Panc1 (cell line): ENCODE measurements at regions not wholly inside any gene's neighbourhood (a gene's known extent, or its start where the extent isn't known, plus 50 kb on each side); places are given as distances from the start of the nearest gene placed in this dataset.

Experiments
- ATAC-seq: fragments of 200-7000 bp; cut with Tn5 transposase; 2 replicates; pipeline ENCODE4 v1.9.1; 2020; ENCODE audit warnings: mild to moderate bottlenecking, moderate library complexity
- BruUV-seq: library from RNA; stranded (reverse); fragments of 400-500 nt; replicated peaks from 2 replicates; lab custom pipeline; 2021; lab: Mats Ljungman, UMichigan
- CTCF ChIA-PET: fragments of 300-600 bp; sonication (Branson Sonifier 250); formaldehyde crosslinking; loops from one replicate; lab custom pipeline; 2022; ENCODE audit warnings: antibody characterized with exemption; lab: Charles Lee
- POLR2A ChIA-PET: fragments of 300-600 bp; sonication (Branson Sonifier 250); formaldehyde crosslinking; loops from one replicate; lab custom pipeline; 2022; ENCODE audit warnings: antibody characterized with exemption; lab: Charles Lee
- DNase-seq: peaks from one replicate; pipeline ENCODE4 v3.0.0-alpha.2; 2010; ENCODE audit warnings: low read depth, low spot score
- H3K27ac ChIP-seq: 2 replicates; pipeline ENCODE4 v1.5.1; 2011; ENCODE audit warnings: mild to moderate bottlenecking, low read length, inconsistent platforms
- H3K27me3 ChIP-seq: fragments of 200-500 bp; sonication (Bioruptor generic); 2 replicates; pipeline ENCODE4 v1.6.0; 2014; ENCODE audit warnings: low read length, inconsistent platforms; ENCODE audit not compliant: control insufficient read depth, insufficient read depth
- H3K36me3 ChIP-seq: fragments of 200-500 bp; sonication (Bioruptor generic); 2 replicates; pipeline ENCODE4 v1.5.1; 2014; ENCODE audit warnings: inconsistent platforms, mild to moderate bottlenecking, low read length, moderate library complexity; ENCODE audit not compliant: control insufficient read depth, insufficient read depth
- H3K4me1 ChIP-seq: 2 replicates; pipeline ENCODE4 v1.5.1; 2011; ENCODE audit warnings: inconsistent platforms, mild to moderate bottlenecking, low read length, moderate library complexity; ENCODE audit not compliant: control insufficient read depth, insufficient read depth
- H3K4me3 ChIP-seq, 2 experiments: 2 replicates each; pipeline ENCODE4 v1.5.1; 2011 to 2012; ENCODE audit warnings: low read depth in 2 of 2, low read length in 2 of 2, mild to moderate bottlenecking in 2 of 2, inconsistent platforms in 1 of 2, moderate library complexity in 1 of 2
- H3K9me3 ChIP-seq: fragments of 200-500 bp; sonication (Bioruptor generic); 2 replicates; pipeline ENCODE4 v1.5.1; 2014; ENCODE audit warnings: low read depth, mild to moderate bottlenecking, inconsistent platforms, low read length, moderate library complexity; ENCODE audit not compliant: control insufficient read depth, insufficient read depth
- CTCF ChIP-seq: fragments of 450-650 bp; IDR thresholded peaks from 2 replicates; pipeline ENCODE4 v1.5.1; 2017; ENCODE audit warnings: mild to moderate bottlenecking
- POLR2AphosphoS5 ChIP-seq: IDR thresholded peaks from 2 replicates; pipeline ENCODE4 v1.6.1; 2012; ENCODE audit warnings: mild to moderate bottlenecking, low read depth, low read length, moderate library complexity
- REST ChIP-seq, 2 experiments: IDR thresholded peaks; 2 replicates each; pipeline ENCODE4 v1.6.1; 2011 to 2012; ENCODE audit warnings: low read depth in 2 of 2, control low read depth in 1 of 2, low read length in 1 of 2, mild to moderate bottlenecking in 1 of 2, moderate library complexity in 1 of 2; ENCODE audit not compliant: insufficient read depth in 1 of 2
- SIN3A ChIP-seq: IDR thresholded peaks from 2 replicates; pipeline ENCODE4 v1.6.1; 2012; ENCODE audit warnings: low read depth, mild to moderate bottlenecking, low read length, moderate library complexity, borderline replicate concordance; ENCODE audit not compliant: insufficient read depth
- TCF7L2 ChIP-seq: IDR thresholded peaks from 2 replicates; pipeline ENCODE4 v1.6.1; 2011; ENCODE audit warnings: mild to moderate bottlenecking, low read depth, low read length, inconsistent platforms
- in situ Hi-C: cut with HindIII; loops from 2 replicates; pipeline ENCODE4 v1.10.0; 2016; ENCODE audit warnings: low sequenced_read_pairs, low pct_unique_long_range_greater_than_20kb
- intact Hi-C: fragments of 100-400 bp; cut with micrococcal nuclease; formaldehyde crosslinking; loops from one replicate; pipeline ENCODE4 v1.10.0; 2022; ENCODE audit not compliant: unreplicated experiment

GRCh38 chr17:33444731-33445130, 151.6 kb upstream of the ASIC2 start:
- ChIA-PET POLR2A (no interaction called here), CTCF (no interaction called here)
- no peaks in the 10 kb centered on the region for H3K4me1 ChIP-seq
- intact Hi-C loops (no loop called here), in situ Hi-C loops (no loop called here)
- no TSS peak for BruUV-seq
- H3K27ac ChIP-seq = no peak overlapping the region
- H3K4me3 ChIP-seq = no peak overlapping the region
- H3K27me3 ChIP-seq = no peaks in the 10 kb centered on the region
- ATAC-seq = no peak
- DNase-seq = no peak
- H3K36me3 ChIP-seq = no peaks in the 10 kb centered on the region
- no peak for TF ChIP-seq SIN3A
- TF ChIP-seq TCF7L2 = no peak
- TF ChIP-seq CTCF = no peak
- TF ChIP-seq POLR2AphosphoS5 = no peak
- TF ChIP-seq REST (IDR thresholded peaks at IDR 0.05; ENCODE audit: insufficient read depth in 1 of 2, low read depth in 2 of 2, low read length in 1 of 2) = no peak
- H3K9me3 ChIP-seq = no peaks in the 10 kb centered on the region

GRCh38 chr17:33447090-33447489, 154.0 kb upstream of the ASIC2 start:
- POLR2A ChIA-PET = no interaction called here
- Histone ChIP-seq H3K4me3 (no peak overlapping the region), H3K4me1 (no peaks in the 10 kb centered on the region), H3K27ac (no peak overlapping the region), H3K9me3 (no peaks in the 10 kb centered on the region), H3K36me3 (no peaks in the 10 kb centered on the region), H3K27me3 (no peaks in the 10 kb centered on the region)
- TF ChIP-seq TCF7L2 = no peak
- TF ChIP-seq REST (IDR thresholded peaks at IDR 0.05; ENCODE audit: insufficient read depth in 1 of 2, low read depth in 2 of 2, low read length in 1 of 2) = no peak
- TF ChIP-seq SIN3A = no peak
- TF ChIP-seq CTCF = no peak
- intact Hi-C loops = no loop called here
- in situ Hi-C loops = no loop called here
- BruUV-seq = no TSS peak
- DNase-seq (no peak), ATAC-seq (no peak)
- CTCF ChIA-PET = no interaction called here
